Nephron progenitor cell (in vitro differentiated cells): ENCODE measurements at regions not wholly inside any gene's neighbourhood (a gene's known extent, or its start where the extent isn't known, plus 50 kb on each side); places are given as distances from the start of the nearest gene placed in this dataset.

Experiments used
- DNase-seq: peaks from one replicate; pipeline ENCODE4 v3.0.0; 2021
- H3K27ac Mint-ChIP-seq: 2 replicates; pipeline ENCODE4 v1.8.0; 2021; ENCODE audit warnings: mild to moderate bottlenecking, moderate library complexity, mixed read lengths
- H3K27me3 Mint-ChIP-seq: 2 replicates; pipeline ENCODE4 v1.8.0; 2021; ENCODE audit warnings: mild to moderate bottlenecking, low read depth, mixed read lengths; ENCODE audit not compliant: poor library complexity
- H3K36me3 Mint-ChIP-seq: 2 replicates; pipeline ENCODE4 v1.8.0; 2021; ENCODE audit warnings: low read depth, mixed read lengths
- H3K4me1 Mint-ChIP-seq: 2 replicates; pipeline ENCODE4 v1.8.0; 2021; ENCODE audit warnings: mixed read lengths
- H3K4me3 Mint-ChIP-seq: 2 replicates; pipeline ENCODE4 v1.8.0; 2021; ENCODE audit warnings: mild to moderate bottlenecking, moderate library complexity, mixed read lengths
- H3K9me3 Mint-ChIP-seq: 2 replicates; pipeline ENCODE4 v1.8.0; 2021; ENCODE audit warnings: mild to moderate bottlenecking, moderate library complexity, mixed read lengths
- TF ChIP-seq, protein P1 (sequence below): fragments of 200-600 bp; sonication (generic); IDR thresholded peaks from 2 replicates; pipeline ENCODE4 v1.5.0; 2021; ENCODE audit warnings: antibody characterized with exemption

DNA sequence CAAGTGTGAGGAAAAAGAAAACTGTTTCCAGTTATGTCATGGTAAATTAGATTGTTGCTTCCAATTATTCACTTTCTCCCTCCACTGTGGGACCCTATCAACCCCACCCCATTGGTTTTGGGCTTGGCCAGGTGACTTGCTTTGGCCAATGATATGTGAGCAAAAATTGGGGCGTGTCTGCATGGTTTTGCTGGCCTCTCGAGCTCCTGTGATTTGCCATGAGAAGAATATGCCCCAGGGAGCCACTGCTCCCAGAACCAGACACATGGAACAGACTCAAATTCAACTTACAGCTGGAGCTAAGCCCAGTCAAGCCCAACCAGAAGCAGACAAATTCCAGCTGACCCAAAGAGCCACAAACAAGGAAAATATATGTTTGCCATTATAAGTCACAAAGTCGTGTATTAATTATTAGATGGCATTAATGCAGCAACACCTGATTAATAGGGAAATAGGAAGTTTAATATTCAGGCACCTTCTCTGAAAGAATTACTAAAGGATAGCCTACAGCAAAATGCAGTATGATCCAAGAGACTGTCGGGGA is 248.9 kb downstream of the ANAPC1 start:
- DNase-seq, result no peak
- H3K9me3 Mint-ChIP-seq, result peaks cover 48% of the 10 kb centered on the region
- peaks cover 13% of the 10 kb centered on the region for H3K27me3 Mint-ChIP-seq
- H3K4me3 Mint-ChIP-seq, result no peak overlapping the region
- peaks cover 6% of the 10 kb centered on the region for H3K36me3 Mint-ChIP-seq
- TF ChIP-seq, protein P1, sequence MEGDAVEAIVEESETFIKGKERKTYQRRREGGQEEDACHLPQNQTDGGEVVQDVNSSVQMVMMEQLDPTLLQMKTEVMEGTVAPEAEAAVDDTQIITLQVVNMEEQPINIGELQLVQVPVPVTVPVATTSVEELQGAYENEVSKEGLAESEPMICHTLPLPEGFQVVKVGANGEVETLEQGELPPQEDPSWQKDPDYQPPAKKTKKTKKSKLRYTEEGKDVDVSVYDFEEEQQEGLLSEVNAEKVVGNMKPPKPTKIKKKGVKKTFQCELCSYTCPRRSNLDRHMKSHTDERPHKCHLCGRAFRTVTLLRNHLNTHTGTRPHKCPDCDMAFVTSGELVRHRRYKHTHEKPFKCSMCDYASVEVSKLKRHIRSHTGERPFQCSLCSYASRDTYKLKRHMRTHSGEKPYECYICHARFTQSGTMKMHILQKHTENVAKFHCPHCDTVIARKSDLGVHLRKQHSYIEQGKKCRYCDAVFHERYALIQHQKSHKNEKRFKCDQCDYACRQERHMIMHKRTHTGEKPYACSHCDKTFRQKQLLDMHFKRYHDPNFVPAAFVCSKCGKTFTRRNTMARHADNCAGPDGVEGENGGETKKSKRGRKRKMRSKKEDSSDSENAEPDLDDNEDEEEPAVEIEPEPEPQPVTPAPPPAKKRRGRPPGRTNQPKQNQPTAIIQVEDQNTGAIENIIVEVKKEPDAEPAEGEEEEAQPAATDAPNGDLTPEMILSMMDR, result no peak
- no peak overlapping the region for H3K27ac Mint-ChIP-seq
- peaks cover 12% of the 10 kb centered on the region for H3K4me1 Mint-ChIP-seq

DNA sequence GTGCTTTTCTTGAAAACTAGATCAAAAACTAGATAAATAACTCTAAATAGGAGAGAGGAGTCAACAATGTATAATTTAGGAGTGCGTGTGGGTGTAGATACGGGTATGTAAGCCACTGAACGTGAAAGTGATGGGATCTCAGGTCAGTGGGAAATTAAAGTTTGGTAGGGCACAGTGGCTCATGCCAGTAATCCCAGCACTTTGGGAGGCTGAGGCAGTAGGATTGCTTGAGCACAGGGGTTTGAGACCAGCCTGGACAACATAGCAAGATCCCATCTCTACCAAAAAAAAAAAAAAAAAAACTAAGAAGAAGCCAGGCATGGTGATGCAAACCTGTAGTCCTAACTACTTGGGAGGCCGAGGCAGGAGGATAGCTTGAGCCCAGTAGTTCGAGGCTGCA is 247.1 kb downstream of the ANAPC1 start:
- TF ChIP-seq, protein P1, result no peak
- H3K27me3 Mint-ChIP-seq, result peaks cover 10% of the 10 kb centered on the region

DNA sequence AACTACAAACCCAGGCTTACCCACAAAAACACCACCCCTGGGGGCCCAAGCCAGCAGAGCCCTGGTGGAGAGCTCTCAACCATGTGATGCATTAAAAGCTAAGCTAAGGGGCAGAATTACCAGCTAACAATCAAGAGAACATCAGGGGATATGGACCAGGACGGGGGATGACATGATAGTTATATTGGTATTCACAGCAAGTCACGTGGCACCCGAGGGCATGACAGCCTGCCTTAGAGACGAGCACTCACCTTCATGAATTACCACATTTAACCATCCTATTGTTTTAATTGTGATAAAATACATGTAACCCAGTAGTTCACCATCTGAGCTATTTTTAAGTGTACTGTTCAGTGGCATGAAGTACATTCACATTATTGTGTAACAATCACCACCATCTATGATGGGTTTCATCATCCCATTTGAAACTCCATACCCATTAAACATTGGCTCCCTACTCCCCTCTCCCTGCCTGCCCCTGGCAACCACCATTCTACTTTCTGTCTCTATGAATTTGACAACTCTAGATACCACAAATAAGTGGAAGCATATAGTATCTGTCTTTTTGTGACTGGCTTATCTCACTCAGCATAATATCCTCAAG is 245.6 kb downstream of the ANAPC1 start:
- H3K9me3 Mint-ChIP-seq, result peaks cover 32% of the 10 kb centered on the region
- DNase-seq, result no peak
- H3K4me1 Mint-ChIP-seq, result peaks cover under 1% of the 10 kb centered on the region
- no peak overlapping the region for H3K27ac Mint-ChIP-seq
- TF ChIP-seq, protein P1, result no peak
- H3K36me3 Mint-ChIP-seq, result no peaks in the 10 kb centered on the region
- no peak overlapping the region for H3K4me3 Mint-ChIP-seq
- peaks cover 10% of the 10 kb centered on the region for H3K27me3 Mint-ChIP-seq

More for the DNA sequence above, 247.1 kb downstream of the ANAPC1 start:
- Mint-ChIP-seq H3K36me3 (no peaks in the 10 kb centered on the region), H3K4me1 (peaks cover 12% of the 10 kb centered on the region), H3K9me3 (peaks cover 32% of the 10 kb centered on the region), H3K27ac (no peak overlapping the region), H3K4me3 (no peak overlapping the region)
- DNase-seq, result no peak

DNA sequence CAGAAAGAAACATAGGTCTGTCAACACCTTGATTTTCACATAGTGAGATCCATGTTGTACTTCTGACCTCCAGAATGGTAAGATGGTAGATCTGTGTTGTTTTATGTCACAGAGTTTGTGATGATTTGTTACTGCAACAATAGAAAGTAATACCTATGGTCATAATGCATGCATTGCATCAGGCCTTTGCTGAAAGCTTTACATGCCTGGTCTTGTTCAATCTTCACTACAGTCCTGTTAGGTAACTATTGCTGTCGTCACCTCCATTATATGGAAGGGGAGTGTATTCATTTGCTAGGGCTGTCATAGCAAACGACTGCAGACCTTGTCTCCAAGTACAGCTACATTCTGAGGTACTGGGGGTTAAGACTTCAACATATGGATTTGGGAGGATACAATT is 243.5 kb downstream of the ANAPC1 start:
- H3K27ac Mint-ChIP-seq, result no peak overlapping the region

DNA sequence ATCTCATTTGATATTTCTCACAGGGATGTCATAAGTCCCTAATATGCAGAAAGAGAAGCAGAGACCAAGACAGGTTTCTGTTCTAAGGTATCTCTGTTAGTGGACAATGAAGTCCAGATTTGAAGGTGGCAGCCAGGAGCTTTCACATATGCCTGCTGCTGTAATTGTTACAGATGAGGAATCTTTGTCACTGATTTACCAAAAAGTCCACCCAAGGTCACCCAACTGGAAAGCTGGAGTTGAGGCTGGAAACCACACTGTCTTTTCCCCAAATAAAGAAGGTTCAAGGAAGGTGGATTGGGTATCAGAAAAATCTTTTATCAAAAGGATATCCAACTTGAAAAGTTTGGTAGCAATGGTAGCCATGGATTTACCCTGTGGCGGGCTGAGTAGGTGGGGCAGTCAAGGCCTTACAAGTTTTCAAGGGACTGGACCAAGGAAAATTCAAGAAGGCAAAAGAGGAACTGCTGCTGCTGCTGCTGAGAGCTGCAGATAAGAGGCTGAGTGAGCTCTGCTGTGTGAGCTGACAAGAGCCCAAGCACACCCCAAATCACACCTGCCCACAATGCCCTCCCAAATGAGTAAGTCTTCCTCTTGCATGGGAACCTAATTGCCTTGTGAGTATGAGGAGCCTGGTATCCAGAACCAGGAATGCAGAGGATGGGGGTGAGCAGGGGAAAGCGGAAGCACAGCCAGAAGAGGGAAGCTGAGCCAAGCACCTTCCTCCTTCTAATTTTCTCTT is 241.2 kb downstream of the ANAPC1 start:
- Mint-ChIP-seq H3K4me1 (no peaks in the 10 kb centered on the region), H3K4me3 (no peak overlapping the region)

More for the DNA sequence above, 243.5 kb downstream of the ANAPC1 start:
- no peaks in the 10 kb centered on the region for H3K4me1 Mint-ChIP-seq
- peaks cover 31% of the 10 kb centered on the region for H3K9me3 Mint-ChIP-seq
- no peak overlapping the region for H3K4me3 Mint-ChIP-seq
- H3K27me3 Mint-ChIP-seq, result peaks cover 13% of the 10 kb centered on the region
- DNase-seq, result no peak
- TF ChIP-seq, protein P1, result no peak
- H3K36me3 Mint-ChIP-seq, result no peaks in the 10 kb centered on the region

More for the DNA sequence above, 241.2 kb downstream of the ANAPC1 start:
- TF ChIP-seq, protein P1, result no peak
- no peak overlapping the region for H3K27ac Mint-ChIP-seq
- H3K36me3 Mint-ChIP-seq, result no peaks in the 10 kb centered on the region
- peaks cover 9% of the 10 kb centered on the region for H3K27me3 Mint-ChIP-seq
- no peak for DNase-seq
- H3K9me3 Mint-ChIP-seq, result peaks cover 30% of the 10 kb centered on the region
